HG02885 (cell line): ENCODE measurements at regions not wholly inside any gene's neighbourhood (a gene's known extent, or its start where the extent isn't known, plus 50 kb on each side); places are given as distances from the start of the nearest gene placed in this dataset.

ENCODE experiments used
- ATAC-seq: cut with Tn5 transposase; IDR thresholded peaks from one replicate; pipeline ENCODE4 v1.9.1; 2021; ENCODE audit warnings: mild to moderate bottlenecking; ENCODE audit not compliant: unreplicated experiment, poor library complexity

DNA sequence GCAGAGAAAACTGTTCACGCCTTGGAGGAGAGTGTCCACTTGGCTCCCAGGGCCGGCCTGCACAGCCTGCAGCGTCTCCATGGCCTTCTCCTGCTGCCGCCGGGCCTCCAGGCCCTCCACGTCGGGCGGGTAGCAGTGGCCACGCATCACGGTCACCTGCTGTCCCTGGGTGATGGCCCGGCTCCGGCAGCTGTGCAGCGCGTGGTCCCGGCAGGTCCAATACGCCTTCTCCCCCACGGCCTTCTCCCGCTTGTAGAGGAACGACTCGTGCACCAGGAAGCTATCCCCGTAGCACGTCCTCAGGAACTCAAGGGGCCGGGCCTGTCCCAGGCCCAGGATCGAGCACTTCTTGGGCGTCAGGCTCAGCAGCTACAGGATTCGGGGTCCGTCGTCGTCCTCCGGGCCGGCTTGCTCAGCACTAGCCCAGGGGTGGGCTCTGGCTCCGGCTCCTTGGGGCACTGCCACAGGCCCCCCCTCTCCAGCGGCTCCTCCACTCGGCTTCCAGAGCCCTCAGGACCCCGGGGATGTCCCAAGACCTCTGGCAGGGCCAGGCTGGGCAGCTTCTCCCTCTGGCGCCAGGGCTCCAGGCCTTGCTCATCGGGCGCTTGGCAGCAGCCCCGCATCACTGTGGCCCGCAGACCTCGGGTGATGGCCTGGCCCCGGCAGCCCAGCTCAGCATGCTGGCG, 83.6 kb upstream of the FXR1 start:
- no peak for ATAC-seq

GRCh38 chr3:180829409-180830405, 82.8 kb upstream of the FXR1 start:
- ATAC-seq, result no peak

DNA sequence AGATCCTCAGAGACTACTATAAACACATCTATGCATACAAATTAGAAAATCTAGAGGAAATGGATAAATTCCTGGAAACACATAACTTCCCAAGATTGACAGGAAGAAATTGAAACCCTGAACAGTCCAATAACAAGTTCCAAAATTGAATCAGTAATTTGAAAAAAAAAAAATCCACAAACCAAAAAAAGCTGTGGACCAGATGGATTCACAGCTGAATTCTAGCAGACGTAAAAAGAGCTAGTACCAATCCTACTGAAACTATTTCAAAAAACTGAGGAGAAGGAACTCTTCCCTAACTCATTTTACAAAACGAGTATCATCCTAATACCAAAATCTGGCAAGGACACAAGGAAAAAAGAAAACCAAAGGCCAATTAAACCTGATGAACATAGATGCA, 77.0 kb upstream of the FXR1 start:
- no peak for ATAC-seq

DNA sequence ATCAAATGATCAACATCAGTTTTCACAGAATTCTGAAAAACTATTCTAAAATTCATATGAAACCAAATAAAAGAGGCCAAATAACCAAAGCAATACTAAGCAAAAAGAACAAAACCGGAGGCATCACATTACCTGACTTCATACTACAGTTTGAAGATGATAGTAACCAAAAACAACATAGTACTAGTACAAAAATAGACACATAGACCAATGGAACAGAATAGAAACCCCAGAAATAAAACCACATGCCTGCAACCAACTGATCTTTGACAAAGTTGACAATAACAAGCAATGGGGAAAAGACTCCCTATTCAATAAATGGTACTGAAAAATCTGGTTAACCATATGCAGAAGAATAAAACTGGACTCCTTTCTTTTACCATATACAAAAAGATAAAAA, 75.7 kb upstream of the FXR1 start:
- no peak for ATAC-seq

DNA sequence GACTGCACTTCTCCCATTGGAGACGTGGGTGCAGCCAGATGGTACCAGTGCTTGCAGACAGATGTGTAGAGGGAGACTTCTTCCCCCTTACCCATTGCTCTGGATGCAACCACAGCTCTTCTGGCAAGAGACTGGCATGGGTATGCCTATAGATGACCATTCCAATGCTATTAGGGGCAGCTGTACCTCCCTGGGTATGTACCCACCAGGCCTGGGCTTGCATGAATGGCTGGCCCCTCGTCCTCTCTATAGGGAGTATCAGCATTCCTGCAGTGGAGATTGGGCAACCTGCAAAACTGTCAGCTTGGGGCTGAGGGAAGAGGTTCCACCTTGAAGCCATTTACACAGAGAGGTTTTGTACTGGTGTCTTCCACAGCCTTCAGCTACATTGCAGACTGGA, 57.6 kb upstream of the FXR1 start:
- no peak for ATAC-seq

DNA sequence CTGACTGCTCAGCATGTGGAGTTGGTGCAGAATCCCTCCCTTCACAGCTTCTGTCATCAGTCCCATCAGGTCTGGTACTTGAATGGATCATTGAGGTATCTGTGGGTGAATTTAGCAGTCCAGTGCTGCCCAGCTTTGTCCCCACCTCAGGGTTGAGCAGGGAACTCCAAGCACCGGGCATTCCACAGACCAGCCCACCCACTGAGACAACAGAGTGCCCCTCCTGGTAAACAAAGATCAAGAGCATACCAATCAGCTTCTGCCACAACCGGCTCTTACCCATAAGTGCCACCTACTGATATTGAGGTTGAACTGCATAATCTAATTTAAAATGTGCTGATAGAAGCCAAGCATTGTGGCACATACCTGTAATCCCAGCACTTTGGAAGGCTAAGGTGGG, 57.1 kb upstream of the FXR1 start:
- peak; percentile 73 for ATAC-seq

GRCh38 chr3:180855956-180856355, 56.5 kb upstream of the FXR1 start:
- no peak for ATAC-seq

GRCh38 chr3:180860180-180860858, 52.2 kb upstream of the FXR1 start:
- ATAC-seq, result no peak
